Stimulated activated CD8-positive, alpha-beta memory T cell treated with anti-CD3 and anti-CD28 coated beads, Interleukin-2, amount 100 ng/mL, for 1 hour (primary cell): ENCODE measurements at regions not wholly inside any gene's neighbourhood (a gene's known extent, or its start where the extent isn't known, plus 50 kb on each side); places are given as distances from the start of the nearest gene placed in this dataset.
"Not testable (repeated sequence)": the region's sequence is repeated elsewhere in the genome, so short reads cannot be mapped to it uniquely, and the experiment has no call there.

Experiments
- DNase-seq, 2 donors: peaks; one replicate each; pipeline ENCODE4 v3.0.0-alpha.2; 2020; ENCODE audit warnings: low read depth in 2 of 2

DNA sequence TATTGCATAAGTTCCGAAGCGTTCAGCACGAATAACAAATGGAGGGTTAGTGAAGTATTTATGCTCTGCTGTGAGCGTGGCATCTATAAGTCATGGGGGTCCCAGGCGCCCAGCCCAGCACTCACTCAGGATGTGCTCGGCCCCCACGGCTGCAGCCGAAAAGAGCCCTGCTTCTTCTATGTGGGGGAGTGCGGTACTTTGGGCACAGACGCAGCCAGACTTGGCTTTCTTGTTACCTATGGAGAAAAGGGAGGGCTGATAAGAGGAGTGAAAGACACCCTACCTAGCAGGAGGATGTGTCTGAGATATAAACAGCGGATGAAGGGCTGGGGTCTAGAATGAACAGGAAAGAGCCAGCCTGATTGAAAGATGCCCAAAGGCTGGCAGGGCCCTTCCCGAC, 51.4 kb downstream of the MRPL36 start:
- no peak for DNase-seq

DNA sequence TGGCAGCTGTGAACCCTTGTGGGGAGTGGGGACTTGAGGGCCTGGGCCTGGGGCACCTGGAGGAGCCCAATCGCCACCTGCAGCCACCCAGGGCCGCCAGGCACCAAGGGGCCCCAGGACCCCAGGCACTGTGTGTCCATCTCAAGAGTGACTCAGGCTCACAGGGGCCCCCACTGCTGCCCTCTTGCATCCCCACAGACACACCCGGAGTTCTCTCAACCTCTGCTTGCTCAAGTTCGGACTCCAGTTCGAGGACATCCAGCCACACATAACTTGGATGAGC, 51.9 kb downstream of the MRPL36 start:
- DNase-seq, result no peak

DNA sequence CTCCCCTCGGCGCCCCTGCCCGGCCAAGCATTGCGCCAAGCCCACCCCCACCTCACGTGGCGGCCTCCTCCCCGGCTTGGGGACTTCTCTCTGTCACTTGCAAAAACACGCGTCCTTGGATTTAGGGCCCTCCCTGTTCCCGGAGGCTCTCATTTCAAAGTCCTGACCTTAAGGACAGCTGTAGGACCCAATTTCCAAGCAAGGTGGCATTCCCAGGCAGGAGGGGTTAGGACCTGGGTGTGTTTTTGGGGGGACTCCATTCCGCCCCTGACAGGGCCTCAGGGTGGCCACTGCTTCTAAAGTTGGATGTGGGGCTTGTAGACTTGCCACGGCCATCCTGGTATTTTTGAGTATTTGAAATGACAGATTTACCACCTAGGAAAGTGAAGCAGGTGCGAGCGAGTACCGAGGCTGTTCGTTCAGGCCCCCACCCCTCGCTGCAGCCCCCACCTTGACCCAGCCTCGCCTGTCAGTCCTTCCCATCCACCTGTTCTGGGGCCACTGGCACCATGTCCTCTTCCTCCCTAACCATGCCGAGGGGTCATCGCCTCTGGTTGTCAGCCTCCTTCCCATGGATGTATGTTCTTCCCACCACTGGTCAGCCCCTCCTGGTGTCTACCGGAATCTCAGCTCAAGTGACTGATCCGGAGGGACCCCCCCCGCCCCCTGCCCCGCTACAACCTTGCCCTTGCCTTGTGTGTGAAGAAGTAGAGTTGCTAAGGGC, 52.4 kb downstream of the MRPL36 start:
- no peak for DNase-seq

DNA sequence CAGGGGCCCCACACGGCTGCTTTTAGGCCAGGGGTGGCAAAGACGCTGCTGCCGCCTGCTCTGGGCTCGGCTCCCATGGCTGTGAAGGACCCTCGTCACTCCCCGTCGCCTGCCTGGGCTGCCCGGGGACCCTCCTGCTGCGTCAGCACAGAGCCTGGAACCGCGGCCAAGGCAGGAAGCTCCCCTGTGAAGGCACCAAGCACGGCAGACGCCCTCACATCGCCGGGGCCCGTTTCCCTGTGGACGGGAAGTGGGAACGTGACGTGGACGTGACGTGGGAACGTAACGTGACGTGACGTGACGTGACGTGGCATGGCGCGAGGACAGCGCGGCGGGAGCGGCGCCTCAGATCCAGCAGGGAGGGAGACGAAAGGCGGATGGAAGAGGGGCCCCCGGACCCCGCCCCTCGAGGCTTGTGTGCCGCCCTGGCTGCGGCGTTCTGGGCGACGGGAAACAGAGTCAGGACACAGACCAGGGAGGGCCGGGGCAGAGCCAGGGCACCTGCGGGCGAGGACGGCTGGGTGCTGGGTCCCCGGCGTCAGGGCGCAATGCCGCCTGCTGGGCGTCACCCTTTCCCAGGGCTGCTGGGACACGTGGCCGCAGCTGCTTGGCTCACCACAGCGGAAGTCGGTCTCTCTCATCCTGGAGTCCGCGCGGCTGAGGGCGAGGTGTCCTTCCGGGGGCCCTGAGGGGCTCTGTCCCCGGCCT, 53.1 kb downstream of the MRPL36 start:
- no peak for DNase-seq

DNA sequence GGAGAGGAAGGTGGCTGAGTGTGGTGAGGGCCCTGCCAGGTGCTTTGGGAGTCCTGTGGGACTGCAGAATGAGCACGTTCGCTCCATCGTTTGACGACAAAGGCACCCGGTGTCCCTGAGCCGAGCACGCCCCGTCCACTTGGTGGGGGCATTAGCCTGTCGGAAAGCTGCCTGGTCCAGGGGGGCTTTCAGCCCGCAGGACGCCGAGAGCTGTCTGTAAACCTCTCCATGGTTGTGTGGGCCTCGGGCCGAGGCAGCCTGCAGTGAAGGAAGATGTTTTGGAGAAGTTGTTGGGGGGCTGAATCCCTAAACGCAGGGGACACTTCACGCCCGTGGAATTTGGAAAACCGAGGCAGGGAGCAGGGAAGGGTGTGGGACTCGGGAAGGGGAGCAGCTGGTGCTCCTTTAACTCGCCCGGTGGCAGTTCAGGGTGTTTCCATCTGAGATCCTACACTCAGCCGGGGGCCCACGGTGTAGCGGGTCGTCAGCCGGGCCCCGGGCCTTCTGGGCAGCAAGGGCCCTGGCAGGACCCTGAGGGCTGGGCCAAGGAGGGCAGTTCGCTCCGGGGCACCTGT, 53.8 kb downstream of the MRPL36 start:
- DNase-seq, result no peak

DNA sequence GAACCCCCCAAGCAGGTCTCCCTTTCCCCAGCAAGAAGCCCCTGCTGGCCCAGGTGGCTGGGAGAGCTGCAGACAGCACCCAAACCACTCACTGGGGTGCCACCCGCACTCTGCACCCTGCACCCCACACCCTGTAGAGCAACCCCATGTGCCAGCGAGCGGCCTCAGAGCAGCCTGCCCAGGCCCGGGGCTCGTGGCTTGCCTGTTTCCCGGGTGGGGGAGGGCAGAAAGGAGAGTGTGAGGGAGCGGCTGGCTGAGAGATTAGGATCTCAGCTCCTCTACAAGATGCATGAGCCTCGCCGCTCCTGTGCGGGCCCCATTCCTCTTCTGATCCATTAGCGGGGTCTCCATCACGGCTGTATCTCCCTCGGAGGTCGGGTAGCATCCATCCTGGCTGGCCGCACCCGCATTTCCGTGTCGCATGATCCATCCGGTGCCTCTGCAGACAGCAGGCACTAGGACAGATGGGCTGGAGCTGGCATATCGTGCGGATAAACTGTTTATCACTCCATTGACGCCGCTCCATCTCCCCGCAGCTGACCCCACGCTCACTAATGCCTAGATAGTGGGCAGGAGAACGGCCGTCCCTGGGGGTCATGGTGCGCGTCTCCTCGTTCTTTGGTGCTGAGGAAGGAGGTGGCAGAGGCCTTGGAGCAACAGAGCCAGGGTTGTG, 54.4 kb downstream of the MRPL36 start:
- no peak for DNase-seq

DNA sequence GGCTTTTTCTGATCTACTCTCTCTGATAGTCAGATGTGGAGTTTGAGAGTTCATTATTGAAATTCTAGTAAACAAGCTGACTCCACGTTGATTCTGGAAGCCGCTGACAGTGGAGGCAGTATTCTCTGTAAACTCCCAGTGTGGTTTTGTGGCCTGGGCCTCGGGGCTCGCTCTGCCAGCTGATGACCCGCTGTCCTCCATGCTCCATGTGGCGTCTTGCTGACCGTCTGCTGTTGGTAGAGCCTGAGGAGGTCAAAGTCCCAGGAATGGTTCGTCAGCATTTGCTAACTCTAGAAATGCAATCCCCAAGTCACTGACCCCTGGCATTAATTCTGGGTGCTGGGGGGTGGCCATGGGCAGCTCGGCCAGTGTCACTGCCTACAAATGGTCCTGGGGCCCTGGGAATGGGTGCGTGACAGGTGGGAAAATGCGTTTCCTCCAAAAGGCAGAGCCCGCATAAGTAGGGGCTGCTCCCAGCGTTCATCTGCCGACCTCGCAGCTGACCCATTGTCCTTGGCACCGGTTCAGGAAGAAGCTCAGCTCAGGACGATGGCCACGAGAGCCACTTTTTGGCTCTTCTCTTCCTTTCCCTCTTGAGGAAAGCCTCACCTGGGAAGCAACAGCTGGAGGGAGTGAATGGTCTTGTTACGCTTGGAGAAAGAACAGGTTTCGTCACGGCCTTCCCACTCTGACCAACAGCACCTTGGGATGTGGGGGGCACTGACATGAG, 55.1 kb downstream of the MRPL36 start:
- no peak for DNase-seq

DNA sequence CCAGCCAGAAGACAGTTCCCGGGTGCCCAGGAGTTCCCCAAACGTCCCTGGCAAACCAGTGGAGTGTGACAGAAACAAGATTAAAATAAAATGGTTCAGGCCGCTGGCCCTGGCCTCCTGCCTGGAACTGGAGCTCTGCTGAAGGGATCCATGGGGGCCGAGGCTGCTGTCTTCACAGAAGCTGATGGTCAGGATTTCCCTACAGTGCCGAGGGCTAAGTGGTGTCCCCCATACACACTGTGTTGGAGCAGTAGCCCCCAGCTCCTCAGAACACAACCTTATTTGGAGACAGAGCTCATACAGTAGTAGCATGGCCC, 55.9 kb downstream of the MRPL36 start:
- no peak for DNase-seq

DNA sequence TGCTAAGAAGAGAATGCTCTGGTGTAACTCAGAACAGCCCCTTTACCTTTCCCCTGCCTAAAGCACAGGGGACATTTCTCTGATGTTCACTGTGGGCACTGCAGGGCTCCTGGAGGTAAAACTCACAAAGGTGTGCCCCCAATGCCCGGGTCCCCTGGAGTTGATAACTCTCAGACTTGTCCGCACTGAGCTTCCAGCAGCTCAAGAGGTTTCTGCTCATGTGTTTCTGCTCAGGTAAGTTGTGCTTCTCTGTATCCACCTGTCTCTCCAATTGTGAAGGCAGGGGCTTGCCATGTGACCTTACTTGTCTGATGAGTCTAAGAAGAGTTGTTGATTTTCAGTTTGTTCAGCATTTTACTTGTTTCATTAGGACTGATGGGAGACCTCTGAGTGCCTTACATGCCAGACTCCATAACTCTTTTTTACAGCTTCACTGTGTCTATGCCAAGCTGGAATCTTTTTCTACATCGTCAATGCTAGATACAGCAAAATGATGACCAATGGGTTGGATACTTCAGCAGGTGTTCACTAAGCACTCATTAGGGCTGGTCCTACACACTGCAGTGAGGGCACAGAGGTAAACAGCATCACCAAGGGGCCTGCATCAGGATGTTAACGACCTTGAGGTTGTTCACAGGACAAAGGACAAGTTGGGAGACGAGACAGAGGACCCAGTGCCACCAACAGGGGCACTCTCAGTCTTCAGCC, 56.4 kb downstream of the MRPL36 start:
- DNase-seq, result no peak

DNA sequence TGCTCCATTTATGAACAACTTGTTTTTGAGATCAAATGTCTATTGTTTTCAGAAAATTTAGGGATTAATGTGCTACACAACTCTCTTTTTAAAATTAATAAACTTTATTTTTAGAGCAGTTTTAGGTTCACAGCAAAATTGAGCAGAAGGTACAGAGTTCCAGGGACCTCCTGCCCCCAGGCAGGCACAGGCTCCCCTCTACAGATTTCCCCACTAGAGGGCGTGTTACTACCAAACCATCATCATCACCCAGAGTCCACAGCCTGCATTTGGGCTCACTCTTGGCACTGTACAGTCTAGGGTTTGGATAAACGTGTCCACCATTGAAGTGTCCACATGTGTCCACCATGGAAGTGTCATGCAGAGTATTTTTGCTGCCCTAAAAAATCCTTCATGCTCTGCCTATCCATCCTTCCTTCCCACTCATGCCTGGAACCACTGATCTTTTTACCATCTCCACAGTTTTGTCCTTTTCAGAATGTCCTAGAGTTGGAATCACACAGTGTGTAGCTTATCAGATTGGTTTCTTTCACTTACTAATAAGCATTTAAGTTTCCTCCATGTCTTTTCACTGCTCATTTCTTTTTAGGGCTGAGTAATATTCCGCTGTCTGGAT, 61.7 kb downstream of the MRPL36 start:
- DNase-seq, result no peak

DNA sequence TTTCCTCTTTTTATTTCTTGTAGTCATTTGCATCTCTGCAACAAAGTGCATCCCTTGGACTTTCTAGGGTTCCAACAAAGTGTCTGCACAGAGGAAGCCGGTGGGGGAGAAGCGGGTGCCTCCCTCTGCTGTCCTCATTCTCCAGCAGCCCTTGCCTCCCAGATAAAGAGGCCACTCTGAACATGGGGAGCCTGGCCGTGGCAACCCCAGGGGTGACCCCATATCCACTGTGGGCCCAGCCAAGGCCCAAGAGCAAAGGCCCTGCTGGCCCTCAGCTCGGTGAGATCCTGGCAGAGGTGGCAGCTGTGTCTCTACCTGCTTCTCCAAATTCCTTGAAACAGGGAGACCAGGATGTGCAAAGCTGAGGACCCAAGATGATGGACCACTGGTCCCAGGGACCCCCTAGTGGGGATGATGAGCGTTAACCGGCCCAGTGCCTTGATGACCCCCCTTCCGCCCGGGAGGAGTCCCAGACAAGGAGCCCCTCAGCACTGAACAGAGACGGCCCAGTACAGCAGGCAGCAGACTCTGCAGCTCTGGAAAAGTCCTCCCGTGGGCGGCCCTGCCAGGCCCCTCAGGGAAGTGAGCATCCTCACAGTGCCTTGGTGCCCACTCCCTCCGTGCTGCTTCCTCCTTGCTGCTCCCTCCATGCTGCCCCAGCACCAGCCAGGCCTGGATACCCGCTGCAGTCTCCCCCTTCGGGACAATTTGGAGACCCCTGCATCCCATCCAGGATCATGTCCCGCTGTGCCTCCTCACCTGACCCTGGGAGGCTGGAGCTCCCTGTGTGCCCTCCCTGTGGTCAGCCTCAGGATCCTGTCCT, 62.5 kb downstream of the MRPL36 start:
- DNase-seq, result no peak

DNA sequence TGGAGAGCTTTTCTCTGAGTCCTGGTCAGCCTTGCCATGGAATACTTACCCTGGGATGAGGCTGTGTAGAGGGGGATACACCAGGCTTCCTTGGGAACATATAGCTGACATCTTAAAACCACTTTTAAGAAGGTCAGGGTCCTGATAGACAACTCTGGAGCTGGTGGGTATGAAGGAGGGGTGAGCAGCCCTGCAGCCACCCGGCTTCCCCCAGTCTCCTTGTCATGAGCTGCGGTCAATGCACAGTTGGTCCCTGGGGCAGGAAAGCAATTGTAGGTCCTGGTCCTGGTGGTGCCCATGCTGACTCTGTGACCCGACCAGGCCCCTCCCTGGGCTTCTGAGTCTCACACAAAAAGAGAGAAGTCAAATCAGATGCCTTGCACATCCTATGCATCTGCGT, 63.6 kb downstream of the MRPL36 start:
- DNase-seq, result no peak

DNA sequence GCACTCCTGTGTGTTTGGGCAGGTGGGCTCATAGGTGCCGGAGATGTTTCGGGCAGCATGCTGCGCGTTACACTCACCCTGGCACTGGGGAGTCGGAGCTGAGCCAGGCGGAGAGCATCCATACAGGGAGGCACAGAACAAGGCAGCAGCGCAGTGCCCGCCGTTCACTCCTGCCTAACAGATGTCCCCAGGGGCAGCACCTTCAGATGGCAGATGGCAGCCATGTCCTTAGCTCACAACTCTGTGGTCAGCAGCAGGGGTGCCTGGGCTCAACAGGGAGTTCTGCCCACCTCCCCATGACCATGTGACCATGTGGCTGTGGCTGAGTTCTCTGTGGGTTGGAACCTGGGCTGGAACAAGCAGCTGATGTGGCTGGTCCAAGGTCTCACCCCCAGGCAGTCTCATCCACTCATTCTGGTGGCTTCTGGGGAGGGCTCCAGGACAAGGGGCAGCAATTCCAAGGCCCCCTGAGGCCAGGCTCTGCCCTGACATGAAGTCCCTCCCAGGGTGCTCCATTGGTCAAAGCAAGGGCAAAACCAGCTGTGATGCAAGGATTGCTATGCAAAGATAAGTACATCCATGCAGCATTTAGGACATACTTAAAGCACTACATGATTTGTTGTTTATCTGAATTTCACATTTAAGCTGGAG, 64.2 kb downstream of the MRPL36 start:
- DNase-seq, result no peak

DNA sequence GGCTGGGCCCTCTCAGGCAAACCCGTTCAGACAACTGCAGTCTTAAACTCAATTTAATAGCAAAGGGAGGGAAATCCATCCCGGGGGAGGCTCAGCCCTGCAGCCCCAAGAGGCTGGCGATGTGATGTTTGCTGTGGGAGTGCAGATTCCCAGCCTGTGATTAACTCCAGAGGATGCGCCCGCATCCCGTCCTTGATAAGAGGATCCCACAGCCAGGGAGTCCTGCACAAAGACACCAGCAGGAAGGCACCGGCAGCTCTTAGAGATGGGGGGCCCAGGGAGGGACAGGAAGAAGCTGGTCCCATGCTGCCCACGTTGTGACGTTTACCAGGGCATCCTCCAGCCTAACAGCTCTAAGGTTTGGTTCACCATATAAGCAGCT, 64.7 kb downstream of the MRPL36 start:
- DNase-seq, result no peak

DNA sequence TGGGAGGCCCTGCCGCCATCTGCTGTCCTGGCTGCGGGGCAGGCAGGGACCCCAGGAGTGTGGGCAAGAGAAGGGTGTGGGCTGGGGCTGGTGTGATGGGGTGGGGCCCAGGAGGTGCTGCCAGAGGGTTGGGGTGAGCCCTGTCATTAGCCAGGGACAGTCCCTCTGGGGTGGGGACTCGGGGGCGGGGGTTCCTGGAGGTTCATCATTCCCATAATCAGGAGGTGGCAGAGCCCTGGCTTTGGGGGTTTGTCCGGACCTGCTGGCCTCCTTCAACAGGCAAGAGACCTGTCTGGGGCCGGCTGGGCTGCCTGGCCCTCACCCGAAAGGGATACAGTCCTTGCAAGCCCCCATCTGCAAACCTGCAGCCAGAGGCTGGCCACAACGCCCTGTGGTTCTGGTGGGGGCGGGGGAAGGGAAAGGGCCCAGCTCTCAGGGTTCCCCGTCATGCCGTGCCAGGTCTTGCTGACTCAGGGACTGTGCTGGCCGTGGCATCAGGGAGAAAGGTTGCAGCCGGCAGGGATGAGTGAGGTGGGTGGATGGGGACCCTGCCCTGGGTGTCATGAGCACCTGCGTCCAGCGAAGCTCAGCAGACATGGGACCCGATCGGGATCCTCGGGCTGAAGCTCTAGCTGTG, 65.2 kb downstream of the MRPL36 start:
- no peak for DNase-seq

DNA sequence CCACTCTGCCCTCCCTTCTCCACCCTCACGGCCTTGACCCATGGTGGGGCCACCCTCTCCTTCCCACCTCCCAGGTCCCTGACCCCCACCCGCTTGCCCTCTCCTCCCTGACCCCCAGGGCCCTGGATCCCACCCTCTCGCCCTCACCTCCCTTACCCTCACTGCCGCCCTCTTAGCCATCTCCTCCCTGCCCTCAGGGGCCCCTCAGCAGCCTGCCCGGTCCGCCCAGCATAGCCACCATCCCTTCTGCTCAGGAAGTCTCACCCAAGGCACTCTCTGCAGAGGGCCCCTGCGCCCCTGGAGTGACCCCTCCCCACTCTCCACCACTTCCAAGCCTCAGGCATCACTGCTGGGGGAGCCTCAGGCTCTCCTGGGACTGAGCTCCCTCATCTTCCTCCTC, 66.3 kb downstream of the MRPL36 start:
- DNase-seq, result no peak

DNA sequence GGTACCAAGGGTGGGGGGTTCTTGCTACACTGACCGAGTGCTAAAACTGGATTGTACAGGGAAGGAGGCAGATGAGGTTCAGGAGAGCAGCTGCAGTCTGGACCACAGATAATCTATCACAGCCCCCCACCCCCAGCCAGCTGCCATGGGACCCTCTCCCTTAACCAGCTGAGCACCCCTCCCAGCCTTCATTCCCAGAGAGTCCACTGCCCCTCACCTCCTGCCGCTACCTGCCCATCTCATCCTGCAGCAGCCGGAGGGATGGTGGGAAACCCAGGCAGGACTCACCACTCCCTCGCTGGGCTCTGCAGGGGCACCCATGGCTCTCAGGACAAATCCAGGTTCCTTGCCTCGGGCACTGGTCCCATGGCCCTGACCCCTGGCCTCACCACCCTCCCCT, 66.7 kb downstream of the MRPL36 start:
- no peak for DNase-seq

DNA sequence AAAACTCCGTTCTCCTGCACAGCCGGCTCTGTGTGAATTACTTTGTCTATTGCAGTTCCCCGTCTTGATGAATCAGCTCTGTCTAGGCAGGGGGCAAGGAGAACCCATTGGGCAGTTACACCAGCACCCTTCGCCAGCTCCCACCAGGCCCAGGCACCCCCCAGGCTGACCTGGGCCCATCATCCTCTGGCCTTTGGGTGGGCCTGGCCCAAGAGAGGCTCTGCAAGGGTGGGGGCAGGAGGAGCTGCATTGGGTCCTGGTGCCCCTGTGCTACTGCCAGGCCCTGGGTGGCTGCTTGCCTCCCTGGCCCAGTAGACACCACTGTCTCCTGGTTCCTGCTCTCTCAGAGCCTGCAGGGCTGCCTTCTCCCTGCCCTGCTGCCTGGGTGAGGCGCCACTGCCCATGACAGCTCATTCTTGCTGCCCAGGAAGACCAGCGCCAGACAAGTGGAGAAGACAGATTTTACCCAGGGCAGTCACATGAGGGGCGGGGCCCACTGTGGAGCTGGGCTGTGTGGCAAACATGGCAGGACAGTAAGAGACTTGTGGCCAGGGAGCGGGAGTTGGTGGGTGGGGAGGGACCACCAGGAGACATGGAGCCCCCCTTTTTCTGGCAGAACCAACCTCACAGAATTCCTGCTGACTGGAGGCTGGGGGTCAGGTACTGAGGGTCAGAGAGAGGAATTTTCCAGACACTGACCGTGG, 67.2 kb downstream of the MRPL36 start:
- DNase-seq, result no peak

DNA sequence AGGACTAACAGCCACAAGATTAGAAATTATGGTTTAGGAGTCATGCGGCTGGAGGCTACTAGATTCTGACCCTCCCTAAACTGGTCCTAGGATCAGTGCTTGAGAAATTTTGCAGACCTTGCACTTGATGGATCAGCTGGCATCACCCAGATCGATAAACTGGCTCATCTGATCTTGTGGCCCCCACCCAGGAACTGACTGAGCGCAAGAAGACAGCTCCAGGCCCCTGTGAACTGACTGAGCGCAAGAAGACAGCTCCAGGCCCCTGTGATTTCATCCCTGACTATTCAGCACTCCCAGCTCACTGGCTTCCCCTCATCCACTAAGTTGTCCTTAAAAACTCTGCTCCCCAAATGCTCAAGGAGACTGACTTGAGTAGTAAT, 67.8 kb downstream of the MRPL36 start:
- DNase-seq, result not testable (repeated sequence)
